Stimulated activated CD4-positive, alpha-beta T cell treated with anti-CD3 and anti-CD28 coated beads, TNF-alpha, amount 100 ng/mL, for 4 hours (primary cell): ENCODE measurements at regions not wholly inside any gene's neighbourhood (a gene's known extent, or its start where the extent isn't known, plus 50 kb on each side); places are given as distances from the start of the nearest gene placed in this dataset.

Experiments used
- DNase-seq, 3 experiments: peaks; one replicate each; pipeline ENCODE4 v3.0.0-alpha.2; 2020; ENCODE audit warnings: low read depth in 3 of 3

DNA sequence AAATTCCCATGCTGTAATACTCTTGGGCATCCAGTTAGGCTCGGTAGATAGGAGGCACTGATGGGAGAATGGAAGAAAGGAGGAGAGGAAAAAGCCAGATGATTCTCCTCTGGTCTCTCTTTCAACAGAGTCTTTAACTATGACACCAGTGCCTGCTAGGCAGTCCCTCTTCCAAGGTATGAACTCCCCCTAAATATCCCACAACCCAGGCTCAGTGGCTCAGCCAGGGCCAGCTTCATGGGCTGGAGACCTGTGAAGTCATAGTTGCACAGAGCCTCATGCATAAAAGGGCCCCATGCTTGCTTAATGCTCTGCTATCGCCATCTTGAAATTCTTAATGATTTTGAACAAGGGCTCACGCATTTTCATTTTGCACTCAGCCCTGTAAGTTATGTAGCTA, 869.2 kb upstream of the GCFC2 start:
- DNase-seq, result no peak

DNA sequence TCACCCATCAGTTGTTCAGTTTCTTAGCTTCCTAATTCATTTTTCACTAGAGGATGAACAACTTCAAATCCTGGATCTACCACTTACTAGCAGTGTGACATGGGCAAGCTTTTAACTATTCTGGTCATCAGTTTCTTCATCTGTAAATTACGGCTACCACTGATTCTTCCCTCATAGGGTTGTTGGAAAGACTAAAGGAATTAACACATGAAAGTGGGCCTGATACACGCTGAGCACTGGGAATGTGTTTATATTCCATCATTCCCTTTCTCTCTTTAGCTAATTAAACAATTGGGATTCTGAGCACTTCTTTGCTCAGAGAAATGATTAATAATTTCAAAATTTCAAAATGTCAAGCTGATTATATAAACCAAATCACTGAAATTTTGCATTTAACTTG, 862.3 kb upstream of the GCFC2 start:
- DNase-seq, result no peak

DNA sequence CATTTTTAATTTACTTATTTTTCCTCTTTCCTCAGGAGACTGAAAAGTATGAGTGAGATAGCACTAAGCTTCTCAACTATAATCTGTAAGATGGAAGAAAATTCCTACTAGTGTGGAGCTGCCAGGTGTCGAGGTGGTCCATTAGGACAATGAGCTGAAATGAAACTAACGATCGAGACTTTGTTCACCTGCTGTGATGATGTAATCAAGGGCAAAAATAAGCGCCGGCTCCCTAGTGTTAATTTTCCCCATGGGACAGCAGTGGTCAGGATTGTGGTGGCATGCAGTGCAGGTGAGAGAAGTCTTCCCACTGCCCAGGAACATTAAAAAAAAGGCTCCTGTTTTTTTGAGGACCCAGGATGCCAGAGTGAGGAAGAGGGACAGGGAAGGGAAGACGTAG, 859.1 kb upstream of the GCFC2 start:
- no peak for DNase-seq

DNA sequence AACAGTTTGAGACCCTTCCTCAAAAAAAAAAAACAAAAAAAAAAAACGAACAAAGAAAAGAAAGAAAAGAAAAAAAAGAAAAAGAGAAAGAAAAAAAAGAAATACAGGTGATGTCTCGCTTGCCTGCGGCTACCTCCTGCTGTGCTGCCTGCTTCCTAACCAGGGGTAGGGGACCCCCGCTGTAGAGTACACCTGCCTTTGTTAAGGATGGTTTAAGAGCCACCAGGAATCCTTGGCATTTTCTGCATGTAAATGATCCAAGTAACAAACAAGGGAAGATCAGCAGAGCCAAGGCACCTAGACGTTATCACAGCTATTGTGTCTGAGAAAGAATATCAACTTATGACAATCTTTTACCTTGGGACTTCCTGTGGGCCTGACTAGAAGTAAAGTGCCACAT, 856.8 kb upstream of the GCFC2 start:
- no peak for DNase-seq

DNA sequence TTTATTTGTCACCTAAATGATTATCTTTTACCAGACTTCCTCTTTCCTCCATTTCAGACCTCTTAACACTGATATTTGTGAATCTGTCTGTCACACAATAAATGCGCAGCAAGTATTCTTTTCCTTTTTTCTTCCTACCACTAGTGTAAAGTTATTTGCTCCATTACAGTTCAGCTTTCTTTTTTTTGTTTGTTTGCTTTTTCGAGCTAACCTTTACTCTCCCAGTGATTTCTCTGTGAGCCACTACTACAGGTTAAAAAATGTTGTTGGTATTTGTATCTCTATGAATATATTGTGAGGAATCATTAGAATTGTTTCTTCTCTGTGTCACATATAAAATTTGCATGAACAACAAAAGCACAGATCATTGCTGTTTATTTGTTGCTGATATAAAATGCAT, 854.0 kb upstream of the GCFC2 start:
- DNase-seq, result no peak

DNA sequence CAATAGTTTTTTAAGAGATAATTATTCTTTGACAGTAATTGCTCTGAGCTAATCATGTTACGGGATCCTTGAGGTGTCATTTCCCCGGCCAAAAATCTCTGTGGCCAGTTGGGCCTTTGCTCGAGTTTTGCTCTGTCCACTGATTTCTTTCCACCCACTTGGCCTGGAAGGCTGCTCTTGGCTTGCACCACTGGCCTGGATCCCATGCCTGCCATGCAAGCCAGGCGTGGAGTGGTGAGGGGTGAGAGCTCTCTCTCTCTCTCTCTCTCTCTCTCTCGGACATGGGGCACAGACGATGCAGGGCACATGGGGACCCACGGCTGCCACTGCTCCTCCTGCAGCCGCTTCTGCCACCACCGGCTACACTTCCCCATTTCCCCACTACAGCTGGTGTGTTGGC, 853.0 kb upstream of the GCFC2 start:
- DNase-seq, result no peak

DNA sequence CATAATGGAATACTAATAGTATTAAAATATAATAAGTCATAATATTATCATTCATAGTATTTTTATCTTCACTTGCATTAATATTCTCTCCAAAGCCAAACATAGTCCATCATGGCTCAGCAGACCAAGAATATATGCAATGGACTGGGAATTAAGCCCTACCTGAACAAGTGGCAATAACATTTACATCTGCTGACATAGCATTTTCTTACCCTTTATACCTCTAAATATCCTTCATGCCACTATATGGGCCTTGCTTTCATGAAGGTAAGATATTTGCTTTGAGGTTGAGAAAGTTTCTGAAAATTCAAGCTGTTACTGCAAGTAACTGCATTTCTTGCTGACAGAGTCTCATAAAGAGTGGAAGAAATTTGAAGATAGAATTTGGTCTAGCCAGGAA, 847.4 kb upstream of the GCFC2 start:
- no peak for DNase-seq

DNA sequence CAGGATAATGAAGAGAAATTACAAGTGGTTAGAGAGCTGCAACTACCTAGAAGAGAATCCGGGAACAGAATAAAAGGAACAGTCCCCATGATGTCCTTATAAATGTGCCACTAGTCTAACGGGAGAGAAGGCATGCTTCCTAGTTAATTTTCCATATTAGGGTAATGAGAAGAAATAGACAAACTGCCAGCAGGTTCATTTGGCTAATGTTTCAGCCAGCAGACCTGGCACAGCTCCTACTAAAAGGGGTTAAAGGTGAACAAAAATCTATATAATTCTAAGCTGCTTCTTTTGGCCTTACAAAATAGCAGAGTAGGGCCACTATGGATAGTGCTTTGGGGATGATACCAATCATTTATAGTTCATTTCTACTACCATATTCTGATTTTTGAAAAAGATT, 845.3 kb upstream of the GCFC2 start:
- no peak for DNase-seq

DNA sequence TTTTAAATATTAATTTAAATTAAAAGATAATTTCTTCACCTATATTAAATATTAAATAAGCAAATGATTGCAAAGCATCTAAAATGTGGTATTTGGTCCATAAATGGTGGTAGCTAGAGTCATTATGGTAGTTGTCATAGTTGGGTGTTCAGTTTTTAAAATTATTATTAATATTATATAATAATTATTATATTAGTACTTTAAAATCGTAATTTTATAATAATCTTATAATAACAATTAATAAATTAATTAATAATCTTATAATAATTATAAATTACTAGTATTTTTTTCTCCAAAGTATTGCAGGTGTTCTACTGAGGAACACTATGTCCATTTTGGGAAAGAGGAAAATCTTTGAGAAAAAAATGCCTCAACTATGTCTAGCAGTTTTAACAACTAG, 835.5 kb upstream of the GCFC2 start:
- no peak for DNase-seq

DNA sequence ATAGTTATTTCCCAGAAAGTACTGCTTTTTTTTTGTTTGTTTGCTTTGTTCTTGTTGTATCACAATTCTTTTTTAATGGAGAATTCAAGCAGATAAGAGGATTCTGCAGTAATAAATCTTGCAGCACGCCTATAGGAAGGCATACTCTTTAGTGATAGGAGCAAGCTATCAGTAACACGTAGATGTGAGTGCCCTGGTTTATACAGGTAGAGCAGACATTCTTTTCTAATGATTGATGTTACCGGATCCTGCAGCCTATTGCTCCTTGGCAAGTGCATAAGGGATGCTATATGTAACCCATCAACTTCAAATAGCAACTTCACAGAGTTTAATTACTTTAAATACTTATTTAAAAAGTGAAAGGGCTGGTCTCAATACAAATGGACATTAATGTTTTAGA, 834.2 kb upstream of the GCFC2 start:
- DNase-seq, result no peak

DNA sequence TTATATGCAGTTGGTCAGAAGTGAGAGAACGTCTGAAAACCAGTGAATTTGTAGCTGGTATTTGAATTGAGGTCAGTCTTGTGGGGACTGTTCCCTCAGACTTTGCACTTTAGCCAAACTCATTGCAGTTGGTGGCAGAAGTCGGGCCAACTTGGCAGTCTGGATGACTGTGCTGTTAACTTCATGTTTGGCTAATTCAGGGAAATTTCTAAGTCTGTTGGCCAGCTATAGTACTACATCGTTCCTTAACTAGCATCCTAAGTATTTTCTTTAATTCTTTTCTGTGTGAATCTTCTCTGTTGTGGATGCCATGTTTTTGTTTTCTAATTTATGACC, 806.8 kb upstream of the GCFC2 start:
- no peak for DNase-seq

DNA sequence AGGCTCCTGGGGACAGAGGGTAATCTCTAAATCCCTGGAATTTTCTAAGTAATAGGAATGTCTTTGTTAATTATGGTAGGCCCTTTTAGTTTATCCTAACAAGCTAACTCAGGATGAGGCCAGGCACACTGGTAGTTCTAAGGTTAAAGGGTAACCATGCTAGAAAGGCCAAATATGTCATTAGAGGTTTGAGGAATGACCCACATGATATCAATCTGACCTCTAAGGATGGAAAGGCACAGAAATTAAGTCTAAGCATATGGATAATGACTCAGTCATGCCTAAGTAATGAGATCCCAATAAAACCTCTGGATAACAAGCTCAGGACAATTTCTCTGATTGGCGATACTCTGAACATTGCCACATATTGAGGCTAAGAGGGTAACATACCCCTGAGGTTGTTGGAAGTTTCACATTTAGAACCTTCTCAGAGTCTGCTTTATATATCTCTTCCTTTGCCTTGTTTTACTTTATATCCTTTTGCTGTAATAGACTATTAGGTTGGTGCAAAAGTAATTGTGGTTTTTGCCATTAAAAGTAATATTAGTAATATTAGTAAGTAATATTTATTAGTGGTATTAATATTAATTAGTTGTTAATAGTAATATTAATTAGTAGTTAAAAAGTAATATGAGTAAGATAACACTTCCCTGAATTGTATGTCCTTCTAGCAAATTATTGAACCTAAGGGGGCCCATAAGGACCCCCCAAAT, 806.3 kb upstream of the GCFC2 start:
- no peak for DNase-seq

DNA sequence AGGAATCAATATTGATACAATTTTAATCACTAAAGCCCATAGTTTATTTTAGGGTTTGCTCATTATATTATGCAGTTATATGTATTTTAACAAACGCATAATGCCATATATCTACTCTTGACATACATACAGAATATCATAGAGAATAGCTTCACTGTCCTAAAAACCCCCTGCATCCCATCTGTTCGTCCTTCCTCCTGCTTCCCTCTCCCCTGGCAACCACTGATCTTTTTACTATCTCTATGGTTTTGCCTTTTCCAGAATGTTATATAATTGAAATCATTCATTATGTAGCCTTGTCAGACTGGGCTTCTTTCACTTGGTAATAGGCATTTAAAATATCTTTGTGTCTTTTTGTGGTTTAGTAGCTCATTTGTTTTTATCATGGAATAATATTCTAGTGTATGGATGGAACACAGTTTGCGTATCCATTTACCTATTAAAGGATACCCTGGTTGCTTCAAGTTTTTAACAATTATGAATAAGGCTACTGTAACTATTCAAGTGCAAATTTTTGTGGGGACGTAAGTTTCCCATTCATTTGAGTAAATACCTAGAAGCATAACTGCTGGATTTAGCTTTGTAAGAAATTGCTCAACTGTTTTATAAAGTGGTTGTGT, 801.6 kb upstream of the GCFC2 start:
- DNase-seq, result no peak

DNA sequence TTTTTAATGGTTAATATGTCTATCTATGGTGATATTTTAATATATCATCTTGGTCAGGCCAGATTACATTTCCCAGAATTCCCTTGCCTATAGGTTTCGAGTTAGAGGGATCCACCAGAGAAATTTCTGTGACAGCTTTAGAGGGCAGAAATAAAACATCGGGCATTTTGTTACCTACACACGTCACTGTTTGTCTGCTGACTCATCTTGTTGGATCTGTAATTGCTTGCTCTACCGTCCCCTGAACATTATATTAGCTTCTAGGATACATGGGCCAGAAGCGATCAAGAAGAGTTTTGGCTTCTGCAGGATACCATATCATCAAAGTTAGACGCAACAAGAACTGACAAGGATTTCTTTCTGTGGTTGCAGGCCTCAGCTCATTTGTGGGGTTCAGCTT, 795.8 kb upstream of the GCFC2 start:
- DNase-seq, result no peak

DNA sequence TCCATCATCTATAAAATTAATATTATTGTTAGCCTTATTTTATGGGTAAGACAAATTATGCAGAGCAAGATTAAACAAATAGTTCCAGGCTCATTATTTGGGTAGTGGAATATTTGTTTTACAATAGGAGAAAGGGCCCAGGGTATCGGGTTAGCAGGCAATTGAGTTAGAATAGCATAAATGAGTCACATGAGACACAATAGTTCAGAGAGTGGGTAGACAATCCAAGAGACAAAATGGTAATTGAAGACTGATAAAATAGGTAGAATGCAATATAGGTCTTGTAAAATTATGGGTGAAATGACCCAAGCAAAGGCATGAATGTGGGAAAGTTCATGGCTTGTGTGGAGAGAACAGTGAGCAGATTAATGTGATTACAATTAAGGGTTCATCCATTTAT, 790.9 kb upstream of the GCFC2 start:
- DNase-seq, result no peak

DNA sequence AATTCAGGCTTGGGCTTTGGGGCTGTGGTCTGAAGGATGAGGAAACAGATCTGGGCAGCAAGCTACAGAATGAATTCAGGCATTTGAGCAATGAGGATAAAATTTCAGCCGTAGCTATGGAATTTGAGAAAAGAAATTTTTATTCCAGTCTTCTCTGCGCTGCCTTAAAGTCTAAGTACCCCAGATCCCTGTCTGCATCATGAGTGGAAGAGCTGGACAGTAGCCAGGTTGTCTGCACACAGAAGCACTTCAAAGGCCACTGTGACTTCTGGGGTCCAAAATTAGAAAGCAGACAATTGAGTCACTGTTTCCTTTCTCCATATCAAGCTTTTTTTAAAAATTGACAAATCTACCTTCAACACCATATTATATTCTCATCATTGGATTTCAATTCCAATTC, 787.6 kb upstream of the GCFC2 start:
- DNase-seq, result no peak

DNA sequence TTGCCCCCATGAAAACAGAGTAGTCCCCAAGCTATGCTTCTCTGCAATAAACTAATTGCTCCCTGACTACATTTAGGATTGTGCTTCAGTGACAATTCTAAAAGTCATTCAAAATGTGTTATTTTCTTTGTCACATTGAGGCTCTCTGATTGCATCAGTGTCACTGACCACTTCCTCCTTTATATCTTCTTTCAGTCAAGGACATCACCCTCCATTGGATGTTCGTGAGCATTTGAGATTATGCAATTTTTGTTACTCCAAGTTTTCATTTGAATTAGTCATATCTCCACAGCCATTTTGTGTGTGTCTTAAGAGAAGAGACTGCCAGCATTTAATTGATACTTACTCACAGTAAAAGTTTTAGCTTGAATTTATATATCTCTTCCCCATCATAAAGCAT, 780.8 kb upstream of the GCFC2 start:
- DNase-seq, result no peak

DNA sequence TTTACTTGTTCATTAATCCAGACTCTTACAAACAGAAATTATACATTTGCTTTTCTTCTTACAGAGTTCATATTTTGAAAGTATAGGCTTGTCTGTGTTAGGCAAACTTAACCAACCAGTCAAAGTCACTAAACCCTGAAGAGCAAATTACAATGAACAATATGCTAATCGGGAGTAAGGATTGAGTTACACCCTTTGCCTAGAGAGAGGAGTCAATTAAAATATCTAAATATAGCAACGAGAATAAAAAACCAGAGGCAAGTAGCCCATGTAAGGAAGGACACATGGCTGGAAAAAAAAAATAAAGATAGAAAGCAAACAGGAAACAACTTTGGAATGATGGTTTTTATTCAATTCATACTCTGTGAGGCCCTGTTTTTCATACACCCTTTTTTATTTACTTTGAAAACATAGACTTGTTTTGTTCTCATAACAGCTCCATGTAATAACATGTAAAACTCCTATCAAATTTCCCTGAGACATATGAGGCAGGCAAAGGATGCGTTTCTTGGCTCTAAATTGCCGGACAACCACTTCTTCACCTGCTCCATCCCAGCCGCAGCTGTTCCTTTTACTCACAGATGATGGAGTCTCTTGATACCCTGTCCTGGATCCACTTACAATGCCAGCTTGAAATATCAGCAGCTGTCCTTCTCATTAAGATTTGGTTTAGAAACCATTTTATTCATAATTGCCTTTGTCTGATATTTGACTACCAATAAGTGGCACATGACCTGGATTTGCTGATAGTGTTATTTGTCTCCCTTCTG, 767.7 kb upstream of the GCFC2 start:
- no peak for DNase-seq

DNA sequence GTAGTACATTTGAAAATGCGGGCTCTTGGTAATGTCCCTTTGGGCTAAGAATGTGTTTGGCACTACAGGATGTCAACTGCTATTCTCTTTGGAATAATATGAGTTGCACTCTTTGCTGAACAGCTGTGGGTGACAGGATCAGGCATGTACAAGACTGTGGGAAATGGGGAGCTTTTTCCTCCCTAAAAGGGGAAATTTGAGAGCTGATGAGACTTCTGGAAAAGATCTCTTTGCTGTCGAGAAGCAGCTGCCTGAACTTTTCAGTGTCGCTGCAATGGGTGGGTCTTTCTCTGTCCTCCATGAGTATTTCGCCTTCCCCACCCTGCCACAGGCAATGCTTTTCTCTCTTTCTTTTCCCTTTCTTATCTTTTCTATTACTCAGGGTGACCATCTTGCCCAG, 762.2 kb upstream of the GCFC2 start:
- no peak for DNase-seq

DNA sequence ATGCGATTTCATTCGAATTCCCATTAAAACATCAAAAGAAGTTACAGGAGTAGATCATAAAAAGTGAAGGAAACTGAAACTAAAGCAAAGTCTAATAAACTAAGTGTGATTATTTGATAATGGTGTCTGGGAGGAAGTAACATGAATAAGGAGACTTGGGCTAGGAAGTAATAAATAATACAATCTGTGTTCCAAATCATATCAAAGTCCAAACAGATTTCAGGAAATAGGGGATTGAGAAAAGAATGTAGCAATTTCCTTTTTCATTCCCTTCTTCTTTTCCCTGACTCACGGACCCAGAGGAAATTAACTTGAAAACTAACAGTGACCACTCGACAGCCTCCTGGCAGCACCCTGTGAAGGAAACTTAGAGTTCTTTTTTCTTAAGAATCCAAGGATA, 758.4 kb upstream of the GCFC2 start:
- no peak for DNase-seq

DNA sequence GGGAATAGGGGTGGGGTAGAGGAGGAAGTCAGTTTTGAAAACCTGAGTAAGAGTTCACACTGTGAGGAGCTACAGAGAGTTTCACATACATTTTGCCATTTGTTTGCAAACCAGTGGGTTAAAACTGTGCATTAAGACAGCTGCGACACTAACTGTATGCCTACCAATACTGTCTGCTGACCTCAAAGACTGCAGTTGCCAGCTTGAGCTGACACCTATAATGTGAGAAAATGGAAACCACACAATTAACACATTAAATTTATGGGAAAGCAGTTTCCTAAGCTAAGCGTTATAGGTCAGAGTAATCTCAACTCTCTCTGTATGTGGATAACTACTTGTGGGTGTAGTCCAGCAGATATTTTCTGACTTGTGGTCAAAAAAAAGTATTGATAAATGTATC, 756.6 kb upstream of the GCFC2 start:
- no peak for DNase-seq

DNA sequence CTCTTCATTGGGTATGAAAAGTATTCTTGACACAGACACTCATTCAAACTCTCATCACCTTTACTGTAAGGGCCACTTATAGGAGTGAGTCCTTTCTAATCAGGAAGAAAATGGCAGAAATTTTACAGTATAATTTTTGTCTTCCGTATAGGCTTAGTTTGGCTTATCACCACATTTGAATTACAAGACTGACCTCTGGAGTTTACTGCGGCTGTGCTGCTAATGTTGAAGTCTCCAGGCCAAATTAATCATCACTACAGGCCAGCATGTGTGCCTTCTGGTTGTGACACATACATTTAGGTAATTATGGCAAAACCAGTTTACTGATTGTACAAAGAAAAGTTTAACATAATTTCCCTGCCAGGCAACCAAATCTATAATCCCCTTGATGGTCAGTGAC, 753.6 kb upstream of the GCFC2 start:
- no peak for DNase-seq

DNA sequence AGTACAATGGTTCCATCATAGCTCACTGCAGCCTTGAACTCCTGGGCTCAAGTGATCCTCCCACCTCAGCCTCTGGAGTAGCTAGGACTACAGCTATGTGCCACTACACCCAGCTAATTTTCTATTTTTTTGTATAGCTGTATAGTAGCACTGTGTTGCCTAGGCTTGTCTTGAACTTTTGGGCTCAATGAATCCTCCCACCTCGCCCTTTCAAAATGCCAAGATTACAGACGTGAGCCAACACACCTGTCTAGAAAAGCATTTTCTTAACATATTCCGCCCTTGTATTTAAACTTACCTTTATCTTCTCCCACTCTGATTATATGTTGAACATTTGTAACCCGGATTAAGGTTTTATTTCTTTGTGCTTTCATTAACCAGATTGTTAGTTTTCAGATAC, 750.7 kb upstream of the GCFC2 start:
- DNase-seq, result no peak

DNA sequence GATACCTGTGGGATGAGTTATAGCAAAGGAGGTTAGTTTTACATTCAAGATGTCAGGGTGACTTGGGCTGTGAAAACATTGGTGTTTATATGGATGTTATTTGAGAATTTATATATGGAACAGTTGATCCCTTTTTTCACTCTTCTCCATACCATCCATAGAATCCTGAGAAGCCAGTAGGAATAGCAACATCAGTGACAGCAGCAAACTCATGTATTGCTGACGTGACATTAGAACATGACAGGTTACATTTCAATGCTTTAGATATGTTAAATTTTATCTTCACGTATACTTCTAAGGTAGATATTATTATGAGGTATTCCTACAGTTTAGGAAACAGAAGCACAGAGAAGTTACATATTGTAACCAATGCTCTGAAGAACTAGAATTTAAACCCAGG, 745.2 kb upstream of the GCFC2 start:
- DNase-seq, result no peak
